ENCODE measurements at regions not wholly inside any gene's neighbourhood (a gene's known extent, or its start where the extent isn't known, plus 50 kb on each side); places are given as distances from the start of the nearest gene placed in this dataset.

DNA sequence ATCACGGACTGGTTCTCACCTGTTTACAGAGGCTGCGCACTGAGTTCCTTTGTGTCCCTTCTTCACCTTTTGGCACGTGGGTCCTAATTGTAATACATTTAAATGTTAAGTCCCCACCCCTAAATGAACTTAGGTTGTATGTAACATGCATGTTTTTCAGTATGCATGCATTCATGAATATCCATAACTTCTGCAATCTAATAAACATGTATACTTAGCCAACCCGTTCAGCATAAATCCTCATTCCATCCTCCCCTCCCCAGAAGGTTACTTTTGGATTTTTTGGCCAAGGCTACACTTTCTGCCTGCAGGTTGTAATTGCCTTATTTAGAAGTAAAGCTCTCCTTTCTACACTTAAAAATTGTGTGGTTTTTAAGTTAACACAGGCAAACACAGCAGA lies 314.7 kb downstream of the SUCLG1 start:
- Histone ChIP-seq H3K9ac (ENCODE audit: control insufficient read depth, extremely low read depth, insufficient read depth, low read length) (no peak overlapping the region), H2AFZ (ENCODE audit: control insufficient read depth, low read length) (no peak overlapping the region), H3K4me1 (ENCODE audit: control insufficient read depth, extremely low read depth, insufficient read depth, low read length) (no peaks in the 10 kb centered on the region), H3K9me1 (ENCODE audit: control insufficient read depth, extremely low read depth, insufficient read depth, low read length) (no peaks in the 10 kb centered on the region), H3K4me3 (ENCODE audit: control insufficient read depth in 2 of 3, extremely low read depth in 1 of 3, insufficient read depth in 2 of 3, low read depth in 1 of 3, low read length in 3 of 3) (no peak overlapping the region), H3K79me2 (ENCODE audit: control insufficient read depth, insufficient read depth, low read length) (no peaks in the 10 kb centered on the region), H3K27ac (ENCODE audit: control insufficient read depth, insufficient read depth, low read length) (no peak overlapping the region), H3K36me3 (ENCODE audit: control insufficient read depth in 2 of 2, extremely low read depth in 1 of 2, insufficient read depth in 2 of 2, low read length in 2 of 2) (no peaks in the 10 kb centered on the region), H3K9me3 (ENCODE audit: control insufficient read depth, low read depth, low read length) (no peaks in the 10 kb centered on the region), H4K20me1 (ENCODE audit: control insufficient read depth, extremely low read depth, insufficient read depth, low read length) (no peaks in the 10 kb centered on the region), H3K4me2 (ENCODE audit: control insufficient read depth, extremely low read depth, insufficient read depth, low read depth, low read length) (no peak overlapping the region), H3K27me3 (ENCODE audit: control insufficient read depth, extremely low read depth, insufficient read depth, low read length) (peaks cover 6% of the 10 kb centered on the region)
- dilution Hi-C loops (cut with MboI; ENCODE audit: extremely low pct_ligation_motif_present, low sequenced_read_pairs) = no loop called here
- FAIRE-seq = no peak
- DNase-seq (ENCODE audit: low read depth, low spot score) = no peak
- TF ChIP-seq EZH2 (IDR thresholded peaks at IDR 0.05; ENCODE audit: low read length) = no peak
- TF ChIP-seq, protein P1, sequence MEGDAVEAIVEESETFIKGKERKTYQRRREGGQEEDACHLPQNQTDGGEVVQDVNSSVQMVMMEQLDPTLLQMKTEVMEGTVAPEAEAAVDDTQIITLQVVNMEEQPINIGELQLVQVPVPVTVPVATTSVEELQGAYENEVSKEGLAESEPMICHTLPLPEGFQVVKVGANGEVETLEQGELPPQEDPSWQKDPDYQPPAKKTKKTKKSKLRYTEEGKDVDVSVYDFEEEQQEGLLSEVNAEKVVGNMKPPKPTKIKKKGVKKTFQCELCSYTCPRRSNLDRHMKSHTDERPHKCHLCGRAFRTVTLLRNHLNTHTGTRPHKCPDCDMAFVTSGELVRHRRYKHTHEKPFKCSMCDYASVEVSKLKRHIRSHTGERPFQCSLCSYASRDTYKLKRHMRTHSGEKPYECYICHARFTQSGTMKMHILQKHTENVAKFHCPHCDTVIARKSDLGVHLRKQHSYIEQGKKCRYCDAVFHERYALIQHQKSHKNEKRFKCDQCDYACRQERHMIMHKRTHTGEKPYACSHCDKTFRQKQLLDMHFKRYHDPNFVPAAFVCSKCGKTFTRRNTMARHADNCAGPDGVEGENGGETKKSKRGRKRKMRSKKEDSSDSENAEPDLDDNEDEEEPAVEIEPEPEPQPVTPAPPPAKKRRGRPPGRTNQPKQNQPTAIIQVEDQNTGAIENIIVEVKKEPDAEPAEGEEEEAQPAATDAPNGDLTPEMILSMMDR (optimal IDR thresholded peaks at IDR 0.05 in 1 of 3, IDR thresholded peaks at IDR 0.05 in 1 of 3, conservative IDR thresholded peaks at IDR 0.05 in 1 of 3; ENCODE audit: extremely low read depth in 1 of 3, insufficient read depth in 2 of 3, low read length in 3 of 3) = no peak

DNA sequence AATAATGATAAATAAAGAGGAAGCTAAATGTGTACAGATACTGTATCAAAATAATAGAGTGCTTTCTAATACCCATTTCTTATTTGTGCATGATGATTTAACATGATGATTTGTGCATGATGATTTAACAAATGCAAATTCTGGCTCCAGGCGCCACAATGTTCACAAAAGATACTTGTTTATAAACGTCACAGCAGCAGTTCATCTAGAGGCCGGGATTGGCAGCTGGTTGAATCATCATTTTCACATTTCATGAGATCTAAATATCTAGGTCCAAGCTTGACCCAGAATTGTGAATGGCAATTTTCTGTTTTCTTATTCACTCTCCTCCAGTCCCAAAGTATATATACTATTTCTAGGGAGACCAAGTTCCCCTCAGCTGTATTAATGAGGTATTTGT lies 322.0 kb downstream of the SUCLG1 start:
- H4K20me1 ChIP-seq (ENCODE audit: control insufficient read depth, extremely low read depth, insufficient read depth, low read length) = no peaks in the 10 kb centered on the region
- FAIRE-seq = no peak
- no peak overlapping the region for H3K4me3 ChIP-seq (ENCODE audit: control insufficient read depth in 2 of 3, extremely low read depth in 1 of 3, insufficient read depth in 2 of 3, low read depth in 1 of 3, low read length in 3 of 3)
- H3K27ac ChIP-seq (ENCODE audit: control insufficient read depth, insufficient read depth, low read length) = no peak overlapping the region
- no peaks in the 10 kb centered on the region for H3K27me3 ChIP-seq (ENCODE audit: control insufficient read depth, extremely low read depth, insufficient read depth, low read length)
- H3K4me2 ChIP-seq (ENCODE audit: control insufficient read depth, extremely low read depth, insufficient read depth, low read depth, low read length) = no peak overlapping the region
- H3K79me2 ChIP-seq (ENCODE audit: control insufficient read depth, insufficient read depth, low read length) = no peaks in the 10 kb centered on the region
- H3K4me1 ChIP-seq (ENCODE audit: control insufficient read depth, extremely low read depth, insufficient read depth, low read length) = no peaks in the 10 kb centered on the region
- H3K9me1 ChIP-seq (ENCODE audit: control insufficient read depth, extremely low read depth, insufficient read depth, low read length) = no peaks in the 10 kb centered on the region
- DNase-seq (ENCODE audit: low read depth, low spot score) = no peak
- TF ChIP-seq, protein P1 (optimal IDR thresholded peaks at IDR 0.05 in 1 of 3, IDR thresholded peaks at IDR 0.05 in 1 of 3, conservative IDR thresholded peaks at IDR 0.05 in 1 of 3; ENCODE audit: extremely low read depth in 1 of 3, insufficient read depth in 2 of 3, low read length in 3 of 3) = no peak
- no peak for TF ChIP-seq EZH2 (IDR thresholded peaks at IDR 0.05; ENCODE audit: low read length)
- H3K36me3 ChIP-seq (ENCODE audit: control insufficient read depth in 2 of 2, extremely low read depth in 1 of 2, insufficient read depth in 2 of 2, low read length in 2 of 2) = no peaks in the 10 kb centered on the region
- H3K9ac ChIP-seq (ENCODE audit: control insufficient read depth, extremely low read depth, insufficient read depth, low read length) = no peak overlapping the region
- dilution Hi-C loops (cut with MboI; ENCODE audit: extremely low pct_ligation_motif_present, low sequenced_read_pairs) = no loop called here
- H2AFZ ChIP-seq (ENCODE audit: control insufficient read depth, low read length) = no peak overlapping the region
- no peaks in the 10 kb centered on the region for H3K9me3 ChIP-seq (ENCODE audit: control insufficient read depth, low read depth, low read length)
